ENCODE measurements at regions not wholly inside any gene's neighbourhood (a gene's known extent, or its start where the extent isn't known, plus 50 kb on each side); places are given as distances from the start of the nearest gene placed in this dataset.

DNA sequence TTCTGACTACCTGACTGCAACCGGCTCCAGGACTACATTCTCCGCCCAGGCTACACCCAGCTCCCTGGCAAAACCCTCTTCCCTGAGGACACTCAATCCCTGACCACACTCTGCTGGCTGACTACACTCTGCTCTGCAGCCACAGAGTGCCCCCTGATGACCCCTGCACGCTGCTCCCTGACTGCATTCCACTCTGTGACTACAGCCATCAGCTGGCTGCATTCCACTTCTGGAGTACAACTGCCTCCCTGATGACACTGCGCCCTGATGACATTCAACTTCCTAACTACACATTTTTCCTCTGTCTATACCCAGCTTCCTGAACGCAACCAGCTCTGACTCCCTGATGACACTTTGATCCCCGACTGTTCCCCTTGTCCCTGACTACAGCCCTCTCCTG is 71.3 kb upstream of the NRXN1 start:
- no peaks in the 10 kb centered on the region for H3K27me3 ChIP-seq (ENCODE audit: control insufficient read depth, insufficient read depth, low read length)
- H3K9ac ChIP-seq: no peak overlapping the region
- TF ChIP-seq, protein P1, sequence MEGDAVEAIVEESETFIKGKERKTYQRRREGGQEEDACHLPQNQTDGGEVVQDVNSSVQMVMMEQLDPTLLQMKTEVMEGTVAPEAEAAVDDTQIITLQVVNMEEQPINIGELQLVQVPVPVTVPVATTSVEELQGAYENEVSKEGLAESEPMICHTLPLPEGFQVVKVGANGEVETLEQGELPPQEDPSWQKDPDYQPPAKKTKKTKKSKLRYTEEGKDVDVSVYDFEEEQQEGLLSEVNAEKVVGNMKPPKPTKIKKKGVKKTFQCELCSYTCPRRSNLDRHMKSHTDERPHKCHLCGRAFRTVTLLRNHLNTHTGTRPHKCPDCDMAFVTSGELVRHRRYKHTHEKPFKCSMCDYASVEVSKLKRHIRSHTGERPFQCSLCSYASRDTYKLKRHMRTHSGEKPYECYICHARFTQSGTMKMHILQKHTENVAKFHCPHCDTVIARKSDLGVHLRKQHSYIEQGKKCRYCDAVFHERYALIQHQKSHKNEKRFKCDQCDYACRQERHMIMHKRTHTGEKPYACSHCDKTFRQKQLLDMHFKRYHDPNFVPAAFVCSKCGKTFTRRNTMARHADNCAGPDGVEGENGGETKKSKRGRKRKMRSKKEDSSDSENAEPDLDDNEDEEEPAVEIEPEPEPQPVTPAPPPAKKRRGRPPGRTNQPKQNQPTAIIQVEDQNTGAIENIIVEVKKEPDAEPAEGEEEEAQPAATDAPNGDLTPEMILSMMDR (IDR thresholded peaks at IDR 0.05): no peak
- no peak overlapping the region for H3K4me2 ChIP-seq (ENCODE audit: low read length)
- H3K4me3 ChIP-seq (ENCODE audit: low read depth, low read length): no peak overlapping the region
- H3K9me3 ChIP-seq (ENCODE audit: control insufficient read depth, low read length): no peaks in the 10 kb centered on the region
- no peak overlapping the region for H3K27ac ChIP-seq
- no peaks in the 10 kb centered on the region for H3K4me1 ChIP-seq
- H3K79me2 ChIP-seq: no peaks in the 10 kb centered on the region
- H2AFZ ChIP-seq: no peak overlapping the region
- no peaks in the 10 kb centered on the region for H3K36me3 ChIP-seq (ENCODE audit: control insufficient read depth, insufficient read depth, low read length)

DNA sequence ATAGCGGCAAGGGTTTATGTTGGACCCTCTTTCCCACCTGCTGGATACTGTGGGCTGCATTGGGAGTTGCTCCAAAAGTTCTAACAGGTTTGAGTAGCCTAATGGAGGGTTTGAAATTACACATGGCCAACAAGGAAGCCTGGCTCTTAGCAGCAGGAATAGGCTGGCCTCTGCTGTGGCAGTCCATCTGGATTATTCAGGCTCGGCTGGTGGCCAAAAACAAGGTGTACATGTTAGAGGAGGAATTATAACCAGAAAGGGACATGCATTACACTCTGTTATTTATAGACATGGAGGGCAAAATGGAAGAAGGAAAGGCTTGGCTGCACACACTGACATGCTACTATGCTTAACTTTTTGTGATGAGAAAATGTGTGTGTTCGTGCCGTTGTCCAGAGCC is 61.1 kb upstream of the NRXN1 start:
- Histone ChIP-seq H3K79me2 (no peaks in the 10 kb centered on the region), H3K4me1 (no peaks in the 10 kb centered on the region), H3K4me2 (ENCODE audit: low read length) (no peak overlapping the region), H3K27ac (no peak overlapping the region), H3K4me3 (ENCODE audit: low read depth, low read length) (no peak overlapping the region), H2AFZ (no peak overlapping the region), H3K27me3 (ENCODE audit: control insufficient read depth, insufficient read depth, low read length) (no peaks in the 10 kb centered on the region), H3K36me3 (ENCODE audit: control insufficient read depth, insufficient read depth, low read length) (no peaks in the 10 kb centered on the region), H3K9ac (no peak overlapping the region), H3K9me3 (ENCODE audit: control insufficient read depth, low read length) (no peaks in the 10 kb centered on the region)
- TF ChIP-seq, protein P1 (IDR thresholded peaks at IDR 0.05): no peak

DNA sequence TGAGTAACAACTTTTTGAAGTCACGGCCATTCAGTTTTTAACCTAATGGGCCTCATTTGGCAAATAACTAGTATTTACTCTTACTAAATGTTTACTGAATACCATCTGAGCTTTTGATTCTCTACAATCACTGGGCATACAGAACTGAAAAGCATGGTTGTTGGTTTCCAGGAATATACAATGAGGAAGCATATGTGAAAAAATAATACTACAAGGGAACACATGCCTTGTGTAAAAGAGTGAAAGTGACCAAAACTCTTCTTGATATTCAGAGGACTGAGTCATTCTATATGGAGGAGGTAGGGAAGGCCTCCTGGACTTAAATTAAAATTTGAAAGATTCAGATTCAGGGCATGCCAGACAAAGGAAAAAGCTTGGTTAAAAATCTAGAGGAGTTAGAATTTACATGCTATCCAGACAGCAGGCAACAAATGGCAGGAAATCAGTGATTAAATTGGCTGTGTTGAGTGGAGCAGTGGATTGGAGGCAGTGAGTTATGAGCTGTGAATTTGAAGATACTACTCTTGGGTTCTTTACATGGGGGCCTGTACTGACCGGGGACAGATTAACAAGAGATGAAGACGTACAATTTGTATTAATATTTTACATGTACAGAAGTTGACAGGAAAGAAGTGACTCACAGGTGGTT is 53.6 kb upstream of the NRXN1 start:
- Histone ChIP-seq H3K27me3 (ENCODE audit: control insufficient read depth, insufficient read depth, low read length) (no peaks in the 10 kb centered on the region), H3K27ac (no peak overlapping the region)
- TF ChIP-seq, protein P1 (IDR thresholded peaks at IDR 0.05): no peak

DNA sequence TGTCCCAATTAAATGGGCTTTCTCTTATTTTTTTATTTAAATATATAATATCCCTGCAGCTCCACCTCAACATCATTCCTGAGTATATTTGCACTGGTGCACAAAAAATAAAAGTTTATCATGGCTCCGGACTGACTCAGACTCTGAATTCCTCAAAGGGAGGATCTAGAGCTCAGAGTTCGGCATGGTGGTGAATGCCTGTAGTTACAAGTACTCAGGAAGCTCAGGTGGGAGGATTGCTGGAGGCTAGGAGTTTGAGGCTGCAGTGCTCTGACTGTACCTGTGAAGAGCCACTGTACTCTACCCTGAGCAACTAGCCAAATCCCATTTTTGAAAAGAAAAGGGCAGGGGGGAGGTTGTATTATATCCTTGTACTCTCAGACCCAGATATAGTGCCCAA is 52.8 kb upstream of the NRXN1 start:
- H3K9me3 ChIP-seq (ENCODE audit: control insufficient read depth, low read length): no peaks in the 10 kb centered on the region
- H3K9ac ChIP-seq: no peak overlapping the region
- H3K36me3 ChIP-seq (ENCODE audit: control insufficient read depth, insufficient read depth, low read length): no peaks in the 10 kb centered on the region
- no peaks in the 10 kb centered on the region for H3K79me2 ChIP-seq
- no peak overlapping the region for H3K4me3 ChIP-seq (ENCODE audit: low read depth, low read length)
- H3K27me3 ChIP-seq (ENCODE audit: control insufficient read depth, insufficient read depth, low read length): no peaks in the 10 kb centered on the region
- H3K27ac ChIP-seq: no peak overlapping the region
- TF ChIP-seq, protein P1 (IDR thresholded peaks at IDR 0.05): no peak
- H3K4me1 ChIP-seq: no peaks in the 10 kb centered on the region
- H3K4me2 ChIP-seq (ENCODE audit: low read length): no peak overlapping the region
- H2AFZ ChIP-seq: no peak overlapping the region

More for the DNA sequence above, 53.6 kb upstream of the NRXN1 start:
- H3K4me3 ChIP-seq (ENCODE audit: low read depth, low read length): no peak overlapping the region
- H3K4me2 ChIP-seq (ENCODE audit: low read length): no peak overlapping the region
- H3K79me2 ChIP-seq: no peaks in the 10 kb centered on the region
- H3K4me1 ChIP-seq: no peaks in the 10 kb centered on the region
- no peaks in the 10 kb centered on the region for H3K9me3 ChIP-seq (ENCODE audit: control insufficient read depth, low read length)
- no peak overlapping the region for H2AFZ ChIP-seq
- no peaks in the 10 kb centered on the region for H3K36me3 ChIP-seq (ENCODE audit: control insufficient read depth, insufficient read depth, low read length)
- H3K9ac ChIP-seq: no peak overlapping the region

Measured in parathyroid adenoma (tissue), 2 donors.